ENCODE measurements at regions not wholly inside any gene's neighbourhood (a gene's known extent, or its start where the extent isn't known, plus 50 kb on each side); places are given as distances from the start of the nearest gene placed in this dataset.

GRCh38 chr11:113593698-113594308, 112.3 kb downstream of the TMPRSS5 start:
- no peaks in the 10 kb centered on the region for H3K27me3 ChIP-seq (ENCODE audit: control insufficient read depth, insufficient read depth, low read length)
- no peaks in the 10 kb centered on the region for H3K9me3 ChIP-seq (ENCODE audit: control insufficient read depth, insufficient read depth, low read depth, low read length)
- no peak for TF ChIP-seq CTCF (conservative IDR thresholded peaks at IDR 0.05 in 1 of 2, IDR thresholded peaks at IDR 0.05 in 1 of 2; ENCODE audit: low read depth in 1 of 2, low read length in 2 of 2)
- peak in 1 of 2 donors; percentile 55 for DNase-seq (ENCODE audit: low read depth in 2 of 2)
- no peak overlapping the region for H3K27ac ChIP-seq (ENCODE audit: insufficient read depth, low read length)
- H4K20me1 ChIP-seq (ENCODE audit: control insufficient read depth, extremely low read depth, insufficient read depth, low read length) = no peaks in the 10 kb centered on the region
- H2AFZ ChIP-seq (ENCODE audit: low read length) = no peak overlapping the region
- H3K4me2 ChIP-seq (ENCODE audit: extremely low read depth, insufficient read depth, low read length) = no peak overlapping the region
- no peak overlapping the region for H3K9ac ChIP-seq (ENCODE audit: insufficient read depth, low read length)
- no peaks in the 10 kb centered on the region for H3K4me1 ChIP-seq (ENCODE audit: control insufficient read depth, extremely low read depth, insufficient read depth, low read length)
- H3K79me2 ChIP-seq (ENCODE audit: control insufficient read depth, insufficient read depth, low read length) = no peaks in the 10 kb centered on the region
- no peak overlapping the region for H3K4me3 ChIP-seq (replicated peaks in 1 of 4; ENCODE audit: control extremely low read depth in 1 of 4, insufficient read depth in 1 of 4, low read depth in 3 of 4, low read length in 4 of 4)
- no peaks in the 10 kb centered on the region for H3K36me3 ChIP-seq (ENCODE audit: control insufficient read depth, insufficient read depth, low read length)

GRCh38 chr11:113591117-113591516, 115.0 kb downstream of the TMPRSS5 start:
- no peaks in the 10 kb centered on the region for H3K36me3 ChIP-seq (ENCODE audit: control insufficient read depth, insufficient read depth, low read length)
- no peak for DNase-seq (ENCODE audit: low read depth in 2 of 2)
- no peaks in the 10 kb centered on the region for H3K27me3 ChIP-seq (ENCODE audit: control insufficient read depth, insufficient read depth, low read length)
- H3K9me3 ChIP-seq (ENCODE audit: control insufficient read depth, insufficient read depth, low read depth, low read length) = no peaks in the 10 kb centered on the region
- H3K9ac ChIP-seq (ENCODE audit: insufficient read depth, low read length) = no peak overlapping the region
- H3K4me3 ChIP-seq (replicated peaks in 1 of 4; ENCODE audit: control extremely low read depth in 1 of 4, insufficient read depth in 1 of 4, low read depth in 3 of 4, low read length in 4 of 4) = no peak overlapping the region
- H3K4me1 ChIP-seq (ENCODE audit: control insufficient read depth, extremely low read depth, insufficient read depth, low read length) = no peaks in the 10 kb centered on the region
- no peaks in the 10 kb centered on the region for H4K20me1 ChIP-seq (ENCODE audit: control insufficient read depth, extremely low read depth, insufficient read depth, low read length)
- TF ChIP-seq EZH2 (IDR thresholded peaks at IDR 0.05; ENCODE audit: low read length, missing control alignments) (no peak), CTCF (conservative IDR thresholded peaks at IDR 0.05 in 1 of 2, IDR thresholded peaks at IDR 0.05 in 1 of 2; ENCODE audit: low read depth in 1 of 2, low read length in 2 of 2) (no peak)
- H3K79me2 ChIP-seq (ENCODE audit: control insufficient read depth, insufficient read depth, low read length) = no peaks in the 10 kb centered on the region
- H3K4me2 ChIP-seq (ENCODE audit: extremely low read depth, insufficient read depth, low read length) = no peak overlapping the region
- no peak overlapping the region for H2AFZ ChIP-seq (ENCODE audit: low read length)
- no peak overlapping the region for H3K27ac ChIP-seq (ENCODE audit: insufficient read depth, low read length)

GRCh38 chr11:113587308-113587739, 112.1 kb upstream of the DRD2 start:
- Histone ChIP-seq H4K20me1 (ENCODE audit: control insufficient read depth, extremely low read depth, insufficient read depth, low read length) (no peaks in the 10 kb centered on the region), H3K9me3 (ENCODE audit: control insufficient read depth, insufficient read depth, low read depth, low read length) (no peaks in the 10 kb centered on the region), H2AFZ (ENCODE audit: low read length) (no peak overlapping the region), H3K27ac (ENCODE audit: insufficient read depth, low read length) (no peak overlapping the region), H3K4me2 (ENCODE audit: extremely low read depth, insufficient read depth, low read length) (no peak overlapping the region), H3K79me2 (ENCODE audit: control insufficient read depth, insufficient read depth, low read length) (no peaks in the 10 kb centered on the region), H3K27me3 (ENCODE audit: control insufficient read depth, insufficient read depth, low read length) (no peaks in the 10 kb centered on the region), H3K4me3 (replicated peaks in 1 of 4; ENCODE audit: control extremely low read depth in 1 of 4, insufficient read depth in 1 of 4, low read depth in 3 of 4, low read length in 4 of 4) (no peak overlapping the region), H3K4me1 (ENCODE audit: control insufficient read depth, extremely low read depth, insufficient read depth, low read length) (no peaks in the 10 kb centered on the region), H3K9ac (ENCODE audit: insufficient read depth, low read length) (no peak overlapping the region), H3K36me3 (ENCODE audit: control insufficient read depth, insufficient read depth, low read length) (no peaks in the 10 kb centered on the region)
- peak in 1 of 2 donors; percentile 48 for DNase-seq (ENCODE audit: low read depth in 2 of 2)
- TF ChIP-seq EZH2 (IDR thresholded peaks at IDR 0.05; ENCODE audit: low read length, missing control alignments) (no peak), CTCF (conservative IDR thresholded peaks at IDR 0.05 in 1 of 2, IDR thresholded peaks at IDR 0.05 in 1 of 2; ENCODE audit: low read depth in 1 of 2, low read length in 2 of 2) (no peak)

Data from fibroblast of lung (primary cell).